Loucy (cell line): ENCODE measurements at regions not wholly inside any gene's neighbourhood (a gene's known extent, or its start where the extent isn't known, plus 50 kb on each side); places are given as distances from the start of the nearest gene placed in this dataset.

Experiments
- H2AFZ ChIP-seq: fragments of 200-600 bp; sonication (generic); 2 replicates; pipeline ENCODE4 v1.6.0; 2016; ENCODE audit warnings: antibody characterized with exemption, mild to moderate bottlenecking, low read length, moderate library complexity
- H3F3A ChIP-seq: fragments of 200-600 bp; 2 replicates; pipeline ENCODE4 v1.6.0; 2016; ENCODE audit warnings: antibody characterized with exemption, low read depth, mild to moderate bottlenecking
- H3K27me3 ChIP-seq: fragments of 200-600 bp; sonication (generic); 2 replicates; pipeline ENCODE4 v1.6.1; 2014; ENCODE audit warnings: low read length, mild to moderate bottlenecking; ENCODE audit not compliant: insufficient read depth, poor library complexity, severe bottlenecking
- H3K36me3 ChIP-seq: fragments of 200-600 bp; sonication (generic); 2 replicates; pipeline ENCODE4 v1.6.1; 2016; ENCODE audit warnings: low read length; ENCODE audit not compliant: insufficient read depth
- H3K4me1 ChIP-seq: fragments of 200-600 bp; sonication (generic); 2 replicates; pipeline ENCODE4 v1.5.1; 2014; ENCODE audit warnings: low read length, mild to moderate bottlenecking; ENCODE audit not compliant: insufficient read depth, poor library complexity, severe bottlenecking
- H3K4me2 ChIP-seq: fragments of 200-600 bp; sonication (generic); 2 replicates; pipeline ENCODE4 v1.6.0; 2014; ENCODE audit warnings: antibody characterized with exemption, low read length, low read depth, mild to moderate bottlenecking; ENCODE audit not compliant: poor library complexity, severe bottlenecking
- H3K4me3 ChIP-seq: fragments of 200-600 bp; sonication (generic); 2 replicates; pipeline ENCODE4 v1.5.1; 2014; ENCODE audit warnings: low read length, mild to moderate bottlenecking, mixed read lengths; ENCODE audit not compliant: poor library complexity, severe bottlenecking
- H3K79me2 ChIP-seq: fragments of 200-600 bp; sonication (generic); 2 replicates; pipeline ENCODE4 v1.6.1; 2014; ENCODE audit warnings: low read length; ENCODE audit not compliant: insufficient read depth
- H3K9ac ChIP-seq: fragments of 200-600 bp; sonication (generic); 2 replicates; pipeline ENCODE4 v1.6.0; 2014; ENCODE audit warnings: mild to moderate bottlenecking, low read depth, low read length, moderate library complexity; ENCODE audit not compliant: poor library complexity, severe bottlenecking
- H3K9me2 ChIP-seq: fragments of 200-600 bp; sonication (generic); replicated peaks from 2 replicates; pipeline ENCODE4 v1.6.1; 2016; ENCODE audit warnings: low read depth, low read length, mixed read lengths
- H3K9me3 ChIP-seq: fragments of 200-600 bp; sonication (generic); 2 replicates; pipeline ENCODE4 v1.6.1; 2014; ENCODE audit warnings: mild to moderate bottlenecking, antibody characterized with exemption, low read length, low read depth; ENCODE audit not compliant: insufficient read depth
- H4K20me1 ChIP-seq: fragments of 200-600 bp; sonication (generic); 2 replicates; pipeline ENCODE4 v1.6.0; 2014; ENCODE audit warnings: antibody characterized with exemption, low read length, mild to moderate bottlenecking; ENCODE audit not compliant: insufficient read depth, poor library complexity, severe bottlenecking
- CTCF ChIP-seq: fragments of 200-600 bp; sonication (generic); conservative IDR thresholded peaks from 2 replicates; pipeline ENCODE4 v1.5.1; 2014; ENCODE audit warnings: mild to moderate bottlenecking, antibody characterized with exemption, low read length
- EZH2phosphoT487 ChIP-seq: fragments of 200-600 bp; IDR thresholded peaks from 2 replicates; pipeline ENCODE4 v1.6.1; 2018; ENCODE audit warnings: antibody characterized with exemption, mild to moderate bottlenecking, moderate library complexity, borderline replicate concordance

GRCh38 chrX:22526339-22526738, 253.6 kb downstream of the CBLL2 start:
- no peak for TF ChIP-seq EZH2phosphoT487
- TF ChIP-seq CTCF = no peak
- Histone ChIP-seq H2AFZ (no peak overlapping the region), H3K36me3 (no peaks in the 10 kb centered on the region), H3F3A (no peaks in the 10 kb centered on the region), H3K9ac (no peak overlapping the region), H4K20me1 (no peaks in the 10 kb centered on the region), H3K4me3 (no peak overlapping the region), H3K4me1 (no peaks in the 10 kb centered on the region), H3K4me2 (no peak overlapping the region), H3K27me3 (no peaks in the 10 kb centered on the region), H3K79me2 (no peaks in the 10 kb centered on the region), H3K9me3 (no peaks in the 10 kb centered on the region), H3K9me2 (no peaks in the 10 kb centered on the region)

- Histone ChIP-seq H3K4me2 (no peak overlapping the region), H3K4me3 (no peak overlapping the region), H2AFZ (no peak overlapping the region)
Measured at GRCh38 chrX:22527302-22527701, 254.6 kb downstream of the CBLL2 start.

GRCh38 chrX:22533898-22534297, 261.2 kb downstream of the CBLL2 start:
- no peaks in the 10 kb centered on the region for H3K4me1 ChIP-seq
- H3F3A ChIP-seq = no peaks in the 10 kb centered on the region
- no peak overlapping the region for H3K4me3 ChIP-seq
- no peak for TF ChIP-seq EZH2phosphoT487
- no peak for TF ChIP-seq CTCF
- no peaks in the 10 kb centered on the region for H4K20me1 ChIP-seq
- H3K4me2 ChIP-seq = no peak overlapping the region
- H3K9me3 ChIP-seq = no peaks in the 10 kb centered on the region
- H3K9me2 ChIP-seq = no peaks in the 10 kb centered on the region
- H3K9ac ChIP-seq = no peak overlapping the region
- no peaks in the 10 kb centered on the region for H3K36me3 ChIP-seq
- H2AFZ ChIP-seq = no peak overlapping the region
- H3K27me3 ChIP-seq = no peaks in the 10 kb centered on the region
- H3K79me2 ChIP-seq = no peaks in the 10 kb centered on the region

More at GRCh38 chrX:22527302-22527701, 254.6 kb downstream of the CBLL2 start:
- TF ChIP-seq EZH2phosphoT487 = no peak
- TF ChIP-seq CTCF = no peak
- Histone ChIP-seq H3K9me3 (no peaks in the 10 kb centered on the region), H3K4me1 (no peaks in the 10 kb centered on the region), H3K9ac (no peak overlapping the region), H3K27me3 (no peaks in the 10 kb centered on the region), H4K20me1 (no peaks in the 10 kb centered on the region), H3K79me2 (no peaks in the 10 kb centered on the region), H3K36me3 (no peaks in the 10 kb centered on the region), H3K9me2 (no peaks in the 10 kb centered on the region), H3F3A (no peaks in the 10 kb centered on the region)
